GM18858 (cell line): ENCODE measurements at regions not wholly inside any gene's neighbourhood (a gene's known extent, or its start where the extent isn't known, plus 50 kb on each side); places are given as distances from the start of the nearest gene placed in this dataset.
"Not testable (repeated sequence)": the region's sequence is repeated elsewhere in the genome, so short reads cannot be mapped to it uniquely, and the experiment has no call there.

Experiments
- ATAC-seq: cut with Tn5 transposase; IDR thresholded peaks from one replicate; pipeline ENCODE4 v1.9.1; 2021; ENCODE audit not compliant: unreplicated experiment

DNA sequence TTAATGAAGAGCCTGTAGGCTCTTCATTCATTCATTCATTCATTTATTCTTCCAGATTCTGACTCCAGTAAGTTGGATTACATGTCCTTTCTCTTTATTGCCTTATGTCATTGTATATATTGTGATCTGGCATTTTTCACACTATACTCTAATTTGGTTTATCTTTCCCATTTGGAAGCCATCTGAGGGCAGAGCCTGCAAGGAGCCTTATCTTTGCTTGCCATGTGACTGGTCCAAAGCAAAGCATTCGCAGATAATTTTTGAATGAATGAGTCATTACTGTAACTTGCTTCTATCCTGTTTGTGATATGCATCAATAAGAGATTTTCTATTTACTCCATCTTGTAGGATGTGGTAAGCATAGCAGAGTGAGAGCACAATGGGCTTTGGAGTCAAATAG is 108.4 kb upstream of the DAB1 start:
- ATAC-seq = no peak

DNA sequence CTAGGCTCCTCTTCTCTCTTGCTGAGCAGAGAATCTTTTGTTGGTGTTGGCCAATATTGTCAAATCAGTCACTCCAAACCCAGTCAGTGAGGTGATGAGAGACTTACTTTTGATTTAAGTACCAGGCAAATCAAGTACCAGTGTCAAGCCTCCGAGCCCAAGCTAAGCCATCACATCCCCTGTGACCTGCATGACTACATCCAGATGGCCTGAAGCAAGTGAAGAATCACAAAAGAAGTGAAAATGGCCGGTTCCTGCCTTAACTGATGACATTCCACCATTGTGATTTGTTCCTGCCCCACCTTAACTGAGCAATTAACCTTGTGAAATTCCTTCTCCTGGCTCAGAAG is 107.0 kb upstream of the DAB1 start:
- ATAC-seq = not testable (repeated sequence)

- ATAC-seq = no peak
Observed at GRCh38 chr1:57530206-57530910, 106.5 kb upstream of the DAB1 start.

DNA sequence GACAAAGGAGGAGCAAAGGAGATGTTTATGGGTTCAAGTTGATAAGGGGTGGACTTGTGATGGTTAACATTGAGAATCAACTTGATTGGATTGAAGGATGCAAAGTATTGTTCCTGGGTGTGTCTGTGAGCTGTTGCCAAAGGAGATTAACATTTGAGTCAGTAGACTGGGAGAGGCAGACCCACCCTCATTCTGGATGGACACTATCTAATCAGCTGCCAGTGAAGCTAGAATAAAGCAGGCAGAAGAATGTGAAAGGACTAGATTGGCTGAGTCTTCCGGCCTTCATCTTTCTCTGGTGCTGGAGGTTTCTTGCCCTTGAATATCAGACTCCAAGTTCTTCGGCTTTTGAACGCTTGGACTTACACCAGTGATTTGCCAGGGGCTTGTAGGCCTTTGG is 98.7 kb upstream of the DAB1 start:
- ATAC-seq = no peak

- ATAC-seq = no peak
Observed at GRCh38 chr1:57520743-57521515, 97.1 kb upstream of the DAB1 start.

- no peak for ATAC-seq
Observed at GRCh38 chr1:57518496-57518895, 94.6 kb upstream of the DAB1 start.

- ATAC-seq = no peak
Observed at GRCh38 chr1:57517587-57518374, 93.9 kb upstream of the DAB1 start.

- ATAC-seq = no peak
Observed at GRCh38 chr1:57512386-57512785, 88.5 kb upstream of the DAB1 start.

GRCh38 chr1:57506941-57507340 is 83.1 kb upstream of the DAB1 start:
- ATAC-seq = no peak

DNA sequence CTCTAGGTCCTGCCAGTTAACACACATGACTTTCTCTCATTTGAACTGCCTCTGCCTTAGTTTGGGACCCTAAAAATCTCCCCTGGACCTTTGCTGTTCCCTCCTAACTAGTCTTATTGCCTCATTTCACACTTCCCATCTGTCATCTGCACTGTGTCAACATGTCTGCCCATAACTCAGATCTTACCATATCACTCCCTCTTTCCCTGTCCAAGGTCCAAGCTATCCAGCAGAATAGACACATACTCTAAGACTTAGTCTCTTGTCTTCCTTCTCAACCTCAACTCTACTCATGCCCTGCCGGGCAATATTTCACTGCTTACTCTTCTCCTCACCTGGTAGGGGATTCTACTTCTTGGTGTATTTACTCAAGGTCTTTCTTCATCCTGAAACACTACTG is 79.5 kb upstream of the DAB1 start:
- no peak for ATAC-seq

DNA sequence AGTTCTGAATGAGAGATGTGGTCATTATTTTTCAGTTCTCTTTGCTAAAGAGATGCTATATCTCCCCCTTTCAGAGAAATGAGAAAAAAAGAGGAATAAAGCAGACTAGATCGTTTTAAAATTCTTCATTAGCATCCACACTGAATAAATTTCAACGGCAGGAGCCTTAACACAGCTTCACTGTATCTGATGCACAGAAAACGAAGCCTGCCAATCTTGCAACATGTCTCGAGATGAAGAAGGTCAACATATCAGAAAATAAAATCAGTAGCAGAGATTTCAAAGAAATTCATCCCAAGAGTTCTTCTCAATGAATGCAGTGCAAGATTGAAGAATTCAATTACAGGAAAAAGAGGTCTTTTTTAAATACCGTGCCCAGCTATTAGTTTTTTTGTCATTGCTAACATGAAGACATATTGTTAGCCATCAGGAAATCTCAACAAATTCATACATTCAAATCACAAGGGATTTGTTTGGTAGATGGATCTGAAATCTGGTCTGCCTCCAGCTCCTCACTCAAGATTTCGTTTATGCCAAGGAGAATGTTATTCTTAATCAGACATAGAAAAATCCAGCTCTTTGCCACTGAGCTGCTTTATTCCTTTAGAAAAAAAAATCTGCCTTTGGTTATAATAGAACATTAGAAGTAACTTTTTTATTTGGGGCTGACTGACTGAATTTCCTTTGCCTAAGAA is 76.4 kb upstream of the DAB1 start:
- ATAC-seq = no peak

DNA sequence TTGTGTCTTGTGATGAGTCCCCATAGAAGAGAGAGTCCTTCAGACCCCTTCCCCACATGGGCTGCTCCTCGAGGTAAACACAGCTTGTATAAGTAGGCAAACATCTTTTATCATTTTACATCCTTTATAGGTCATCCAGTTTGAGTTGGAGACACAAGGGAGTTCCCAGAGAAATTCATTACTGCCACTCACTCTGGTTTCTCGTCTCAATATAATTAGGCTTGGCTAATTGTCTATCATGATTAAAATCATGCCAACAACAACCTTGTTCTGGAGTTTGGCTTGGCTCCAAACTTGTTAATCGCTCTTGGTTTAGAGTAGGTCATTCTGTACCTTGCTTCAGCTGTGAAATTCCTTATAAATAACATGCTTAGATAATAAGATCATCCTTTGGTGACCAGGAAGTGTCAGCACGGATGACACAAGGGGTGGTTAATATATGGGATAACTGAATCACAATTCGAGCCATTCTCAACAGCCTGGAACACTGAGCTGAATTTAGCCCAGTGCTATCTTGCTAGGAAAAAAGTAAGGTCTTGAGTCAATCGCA is 70.7 kb upstream of the DAB1 start:
- ATAC-seq = no peak

GRCh38 chr1:57492586-57493226 is 68.8 kb upstream of the DAB1 start:
- no peak for ATAC-seq

GRCh38 chr1:57489358-57490036 is 65.6 kb upstream of the DAB1 start:
- no peak for ATAC-seq

GRCh38 chr1:57485643-57486042 is 61.8 kb upstream of the DAB1 start:
- no peak for ATAC-seq

DNA sequence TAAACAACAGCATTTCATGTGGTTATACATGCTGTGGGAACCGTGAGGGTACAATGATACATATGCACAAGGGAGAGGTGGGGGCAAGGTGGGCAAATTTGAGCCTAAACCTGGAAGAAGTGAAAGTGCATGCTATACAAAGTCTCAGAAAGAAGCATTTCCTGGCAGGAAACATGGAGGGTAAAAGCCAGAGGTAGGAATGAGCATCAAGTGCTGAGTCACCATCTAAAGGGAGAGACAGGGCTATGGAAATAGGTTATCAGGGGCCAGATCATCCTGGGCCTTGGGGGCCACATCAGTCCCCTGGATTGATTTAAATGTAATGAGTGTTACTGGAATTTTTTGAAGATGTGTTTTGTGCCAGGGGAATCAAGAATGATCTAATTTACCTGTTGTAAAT is 60.1 kb upstream of the DAB1 start:
- ATAC-seq = no peak

- ATAC-seq = no peak
Observed at GRCh38 chr1:57479471-57479870, 55.6 kb upstream of the DAB1 start.

- ATAC-seq = no peak
Observed at GRCh38 chr1:57475366-57475765, 51.5 kb upstream of the DAB1 start.

- no peak for ATAC-seq
Observed at GRCh38 chr1:57474137-57474750, 50.4 kb upstream of the DAB1 start.
